HG02588 (cell line): ENCODE measurements at regions not wholly inside any gene's neighbourhood (a gene's known extent, or its start where the extent isn't known, plus 50 kb on each side); places are given as distances from the start of the nearest gene placed in this dataset.

Experiments used
- ATAC-seq: cut with Tn5 transposase; IDR thresholded peaks from one replicate; pipeline ENCODE4 v1.9.1; 2021; ENCODE audit warnings: mild to moderate bottlenecking, moderate library complexity; ENCODE audit not compliant: unreplicated experiment

DNA sequence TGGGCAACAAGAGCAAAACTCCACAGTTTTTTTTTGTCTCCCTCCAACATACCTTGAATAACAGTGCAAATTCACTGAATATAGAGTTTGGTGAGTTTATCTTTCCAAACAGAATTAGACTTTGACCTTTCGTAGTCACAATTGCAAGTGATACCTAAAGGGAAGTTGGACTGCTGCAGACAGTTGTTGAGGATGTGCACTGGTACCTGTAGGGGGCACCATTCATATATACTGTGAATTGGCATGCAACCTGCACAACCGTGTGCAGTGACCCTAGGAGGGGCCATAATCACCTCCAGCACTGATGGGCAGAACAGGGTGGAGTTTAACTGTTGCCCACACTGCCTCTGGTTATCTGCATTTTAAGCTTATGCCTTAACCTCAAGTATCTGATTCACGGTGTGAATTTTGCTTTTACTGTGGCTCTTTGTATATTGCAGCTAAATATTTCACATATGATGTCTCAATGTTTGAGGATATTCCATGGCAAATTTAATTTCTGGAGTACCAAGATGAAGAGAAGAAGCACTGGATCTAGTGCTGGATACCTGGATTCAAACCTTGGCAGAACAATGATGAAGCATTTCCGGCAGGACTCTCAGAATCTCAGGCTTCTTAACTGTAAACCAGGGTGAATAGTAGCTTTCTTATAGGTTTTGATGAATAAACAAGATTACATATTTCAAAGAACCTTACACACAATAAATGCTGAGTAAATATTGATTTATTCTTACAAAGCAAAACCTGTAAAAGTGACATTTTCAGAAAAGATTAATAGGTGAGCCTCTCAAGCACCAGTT is 144.3 kb downstream of the ACTBL2 start:
- peak; percentile 54 for ATAC-seq

DNA sequence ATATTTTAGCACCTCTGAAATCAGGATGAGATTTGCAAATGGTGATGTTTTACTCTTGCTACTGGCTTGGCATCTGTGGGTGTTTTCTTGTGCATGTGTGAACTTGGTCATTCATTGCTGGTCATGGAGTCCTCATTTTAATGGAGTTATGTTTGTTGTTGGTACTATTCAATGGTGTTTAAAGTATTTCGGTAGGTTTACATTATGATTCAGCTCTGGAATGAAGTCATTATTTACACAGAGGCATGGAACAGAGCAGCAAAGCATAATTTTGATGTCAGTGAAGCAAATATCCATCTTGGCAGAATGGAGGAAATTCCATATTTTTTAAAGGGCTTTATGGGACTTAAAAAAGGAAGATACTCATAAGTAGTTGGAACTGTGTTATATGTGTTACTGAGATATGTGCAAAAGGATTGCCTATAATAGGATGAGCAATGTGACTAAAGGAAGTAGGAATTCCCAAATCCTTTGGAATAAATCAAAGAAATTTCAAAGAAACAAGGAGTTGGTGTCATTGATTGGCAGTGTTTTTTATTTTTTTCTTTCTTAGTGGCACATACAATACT is 147.4 kb downstream of the ACTBL2 start:
- ATAC-seq: no peak

DNA sequence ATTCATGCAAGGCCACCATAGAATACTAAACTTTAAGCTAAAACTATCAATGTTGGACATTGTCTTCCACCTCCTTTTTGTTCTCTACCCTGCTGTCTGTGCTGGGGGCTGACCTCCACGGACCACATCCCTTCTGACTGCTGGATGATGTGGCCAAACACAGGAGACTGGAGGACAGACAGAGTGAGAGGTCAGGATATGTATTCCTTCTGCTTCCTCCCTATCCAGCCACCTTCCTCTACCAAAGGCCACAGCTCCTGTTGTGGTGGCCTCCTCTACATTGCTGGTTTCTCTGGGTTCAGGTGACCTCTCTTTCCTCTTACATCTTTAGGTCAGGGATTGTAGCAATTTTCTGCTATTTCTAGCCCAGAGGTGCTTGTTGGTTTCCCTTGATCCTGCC is 148.1 kb downstream of the ACTBL2 start:
- ATAC-seq: no peak

- no peak for ATAC-seq
Observed at GRCh38 chr5:57332361-57332760, 150.2 kb downstream of the ACTBL2 start.

- ATAC-seq: no peak
Observed at GRCh38 chr5:57327561-57328367, 153.9 kb downstream of the GPBP1 start.

DNA sequence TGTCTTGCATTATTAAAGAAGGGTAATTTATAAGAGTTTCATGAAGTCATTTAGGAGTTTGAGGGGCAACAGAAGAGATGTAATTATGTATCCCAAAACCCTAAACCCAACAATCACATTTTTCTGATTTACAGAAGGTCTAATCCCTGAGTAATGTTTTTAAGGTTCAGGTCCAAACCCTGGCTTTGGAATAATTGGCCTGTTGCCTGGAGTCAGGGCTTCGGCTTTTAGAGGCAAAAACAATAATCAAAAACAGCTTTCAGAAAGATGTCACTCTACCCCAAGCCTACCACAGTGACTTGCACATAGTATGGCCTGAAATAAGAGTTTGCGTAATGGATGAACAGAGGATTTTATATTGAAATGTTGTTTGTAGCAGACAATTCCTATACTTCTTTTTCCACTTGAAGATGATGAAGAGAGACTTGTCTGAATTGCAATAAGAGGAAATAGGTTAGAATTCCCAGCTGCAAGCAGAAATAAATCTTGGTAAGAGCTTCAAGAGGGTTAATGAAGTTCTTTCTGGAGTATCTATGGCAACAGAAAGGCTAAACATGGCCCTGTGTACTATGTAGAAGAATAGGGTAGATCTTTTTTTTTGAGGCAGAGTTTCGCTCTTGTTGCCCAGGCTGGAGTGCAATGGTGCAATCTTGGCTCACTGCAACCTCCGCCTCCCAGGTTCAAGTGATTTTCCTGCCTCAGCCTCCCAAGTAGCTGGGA is 152.0 kb downstream of the GPBP1 start:
- no peak for ATAC-seq

GRCh38 chr5:57324861-57325260 is 151.0 kb downstream of the GPBP1 start:
- ATAC-seq: no peak

DNA sequence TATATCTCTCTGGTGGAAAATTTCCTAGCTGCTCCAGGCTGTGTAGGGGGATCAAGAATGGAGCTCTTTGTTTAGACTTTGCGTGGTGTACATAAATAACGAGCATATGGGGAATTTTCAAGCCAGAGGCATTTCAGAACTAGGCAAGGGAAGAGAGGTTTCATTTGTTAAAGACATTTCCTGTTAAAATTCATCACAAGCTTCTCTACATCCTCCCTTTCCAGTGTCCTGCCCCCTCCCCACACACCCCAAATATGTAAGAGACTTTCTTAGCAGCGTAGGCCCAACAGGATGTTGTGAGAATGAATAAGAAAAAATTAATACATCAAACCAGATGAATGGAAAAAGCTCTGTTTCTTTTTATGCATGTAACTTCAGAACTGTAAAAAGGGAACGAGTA is 150.3 kb downstream of the GPBP1 start:
- ATAC-seq: no peak

- no peak for ATAC-seq
Observed at GRCh38 chr5:57320582-57320981, 146.7 kb downstream of the GPBP1 start.

- ATAC-seq: no peak
Observed at GRCh38 chr5:57319628-57320027, 145.8 kb downstream of the GPBP1 start.

DNA sequence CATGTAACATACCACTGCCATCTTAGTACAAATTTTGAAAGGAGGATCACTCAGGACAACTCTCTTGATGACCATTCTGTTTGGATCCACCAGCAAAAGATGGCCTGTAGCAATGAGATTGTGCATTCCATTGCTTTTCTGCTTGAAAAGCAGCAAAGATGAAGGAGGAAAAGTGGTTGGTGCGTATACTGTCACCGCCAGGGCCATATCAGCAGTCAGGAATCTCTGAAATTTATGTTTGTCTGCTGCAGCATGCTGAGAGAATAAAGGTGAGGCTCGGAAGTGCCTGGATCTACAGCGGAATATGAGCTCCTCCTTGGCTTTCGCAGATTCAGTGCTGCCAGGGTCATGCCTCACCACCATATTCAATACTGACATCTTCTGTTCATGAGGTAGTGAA is 144.4 kb downstream of the GPBP1 start:
- ATAC-seq: no peak

GRCh38 chr5:57317341-57317740 is 143.5 kb downstream of the GPBP1 start:
- no peak for ATAC-seq

- no peak for ATAC-seq
Observed at GRCh38 chr5:57316798-57317327, 143.0 kb downstream of the GPBP1 start.

DNA sequence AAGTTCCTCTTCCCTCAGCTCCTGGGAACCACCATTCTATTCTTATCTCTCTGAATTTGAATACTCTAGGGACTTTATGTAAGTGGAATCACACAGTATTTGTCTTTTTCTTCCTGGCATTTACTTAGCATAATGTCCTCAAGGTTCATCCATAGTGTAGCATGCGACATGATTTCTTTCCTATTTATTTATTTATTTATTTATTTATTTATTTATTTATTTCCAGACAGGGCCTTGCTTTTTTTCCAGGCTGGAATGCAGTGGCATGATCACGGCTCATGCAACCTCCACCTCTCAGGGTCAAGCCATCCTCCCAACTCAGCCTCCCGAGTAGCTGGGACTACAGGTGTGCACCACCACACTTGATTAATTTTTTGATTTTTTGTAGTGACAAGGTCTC is 142.1 kb downstream of the GPBP1 start:
- no peak for ATAC-seq
